Kidney (tissue), 13 donors: ENCODE measurements at regions not wholly inside any gene's neighbourhood (a gene's known extent, or its start where the extent isn't known, plus 50 kb on each side); places are given as distances from the start of the nearest gene placed in this dataset.

ENCODE experiments used
- DNase-seq, 5 donors: peaks; one replicate each; pipeline ENCODE4 v3.0.0-alpha.2; 2013 to 2020
- FAIRE-seq: peaks from 2 replicates; lab custom pipeline; 2012; peaks lifted over from hg19 to GRCh38; lab: Jason Lieb, UNC
- H3K27ac ChIP-seq, 2 donors: one replicate each; pipeline ENCODE4 v1.7.0; 2013; ENCODE audit warnings: low read depth in 2 of 2, low read length in 2 of 2, inconsistent platforms in 1 of 2
- H3K27me3 ChIP-seq: one replicate; pipeline ENCODE4 v1.7.1; 2013; ENCODE audit warnings: low read length, inconsistent platforms; ENCODE audit not compliant: control insufficient read depth, insufficient read depth
- H3K36me3 ChIP-seq, 3 donors: one replicate each; pipeline versions ENCODE4 v1.7.0 to v1.7.1; 2013; ENCODE audit warnings: low read length in 3 of 3, control low read depth in 1 of 3, inconsistent platforms in 1 of 3; ENCODE audit not compliant: insufficient read depth in 3 of 3, control insufficient read depth in 2 of 3
- H3K4me1 ChIP-seq, 3 donors: one replicate each; pipeline versions ENCODE4 v1.7.0 to v1.7.1; 2013; ENCODE audit warnings: low read length in 3 of 3, inconsistent platforms in 1 of 3, low read depth in 1 of 3; ENCODE audit not compliant: control insufficient read depth in 2 of 3, insufficient read depth in 2 of 3
- H3K4me3 ChIP-seq, 3 donors: one replicate each; pipeline versions ENCODE4 v1.7.0 to v1.8.1; 2013; ENCODE audit warnings: low read length in 3 of 3, control low read depth in 1 of 3, inconsistent platforms in 1 of 3
- H3K9ac ChIP-seq, 3 donors: one replicate each; pipeline versions ENCODE4 v1.7.0 to v1.7.1; 2013; ENCODE audit warnings: low read length in 3 of 3, control low read depth in 1 of 3, inconsistent platforms in 1 of 3
- H3K9me3 ChIP-seq, 3 donors: one replicate each; pipeline versions ENCODE4 v1.7.0 to v1.7.1; 2013; ENCODE audit warnings: low read length in 3 of 3, control low read depth in 1 of 3, inconsistent platforms in 1 of 3; ENCODE audit not compliant: control insufficient read depth in 2 of 3, insufficient read depth in 1 of 3
- CTCF ChIP-seq: IDR thresholded peaks from 3 replicates; pipeline ENCODE4 v1.5.1; 2012; ENCODE audit warnings: mild to moderate bottlenecking, moderate library complexity, borderline replicate concordance; ENCODE audit not compliant: insufficient read depth; ENCODE audit errors: extremely low read depth
- intact Hi-C: fragments of 100-400 bp; cut with DNase I; formaldehyde crosslinking; loops from one replicate; pipeline ENCODE4 v1.11.1; 2022
- donor health status: control.
- donor health status: control.
- donor health status: control.
- donor health status: control.
- donor health status: control.
- donor health status: DM: yes; HTN: yes; CAD: no.
- donor health status: Normal renal cell carcinoma (clear cell type).

GRCh38 chr13:88104576-88104975, 433.4 kb downstream of the SLITRK5 start:
- Histone ChIP-seq H3K27me3 (no peaks in the 10 kb centered on the region), H3K4me1 (no peaks in the 10 kb centered on the region), H3K36me3 (no peaks in the 10 kb centered on the region), H3K9me3 (no peaks in the 10 kb centered on the region), H3K27ac (no peak overlapping the region), H3K4me3 (no peak overlapping the region), H3K9ac (no peak overlapping the region)
- DNase-seq (no peak), FAIRE-seq (no peak)
- TF ChIP-seq CTCF, result no peak
- intact Hi-C loops, result no loop called here

- Histone ChIP-seq H3K9me3 (no peaks in the 10 kb centered on the region), H3K27me3 (no peaks in the 10 kb centered on the region), H3K9ac (no peak overlapping the region), H3K4me1 (no peaks in the 10 kb centered on the region), H3K27ac (no peak overlapping the region), H3K36me3 (no peaks in the 10 kb centered on the region), H3K4me3 (no peak overlapping the region)
- TF ChIP-seq CTCF, result no peak
- DNase-seq, result no peak
- intact Hi-C loops, result no loop called here
- no peak for FAIRE-seq
These were observed 436.4 kb downstream of the SLITRK5 start for GRCh38 chr13:88107570-88107969.

- intact Hi-C loops, result no loop called here
- TF ChIP-seq CTCF, result no peak
- FAIRE-seq (no peak), DNase-seq (no peak)
- Histone ChIP-seq H3K9me3 (no peaks in the 10 kb centered on the region), H3K4me1 (no peaks in the 10 kb centered on the region), H3K4me3 (no peak overlapping the region), H3K27me3 (no peaks in the 10 kb centered on the region), H3K27ac (no peak overlapping the region), H3K36me3 (no peaks in the 10 kb centered on the region), H3K9ac (no peak overlapping the region)
These were observed 441.4 kb downstream of the SLITRK5 start for GRCh38 chr13:88112526-88112925.

GRCh38 chr13:88115976-88116375, 444.8 kb downstream of the SLITRK5 start:
- Histone ChIP-seq H3K9me3 (no peaks in the 10 kb centered on the region), H3K36me3 (no peaks in the 10 kb centered on the region), H3K27me3 (no peaks in the 10 kb centered on the region), H3K4me1 (no peaks in the 10 kb centered on the region), H3K9ac (no peak overlapping the region), H3K27ac (no peak overlapping the region), H3K4me3 (no peak overlapping the region)
- intact Hi-C loops, result no loop called here
- FAIRE-seq (no peak), DNase-seq (no peak)
- no peak for TF ChIP-seq CTCF
